DND-41 (cell line): ENCODE measurements at regions not wholly inside any gene's neighbourhood (a gene's known extent, or its start where the extent isn't known, plus 50 kb on each side); places are given as distances from the start of the nearest gene placed in this dataset.

Source experiments
- ATAC-seq: fragments of 200-7000 bp; cut with Tn5 transposase; 3 replicates; pipeline ENCODE4 v1.9.1; 2021; ENCODE audit warnings: low read depth; ENCODE audit not compliant: insufficient read depth
- DNase-seq: peaks from one replicate; pipeline ENCODE4 v3.0.0-alpha.2; 2020
- H2AFZ ChIP-seq: 2 replicates; pipeline ENCODE4 v1.6.0; 2012; ENCODE audit warnings: low read depth, low read length
- H3K27ac ChIP-seq: 2 replicates; pipeline ENCODE4 v1.5.1; 2012; ENCODE audit warnings: low read length, inconsistent platforms
- H3K27me3 ChIP-seq: fragments of 200-600 bp; sonication (generic); 2 replicates; pipeline ENCODE4 v1.6.0; 2012; ENCODE audit warnings: low read length, mild to moderate bottlenecking, inconsistent platforms; ENCODE audit not compliant: insufficient read depth, poor library complexity
- H3K36me3 ChIP-seq: 2 replicates; pipeline ENCODE4 v1.5.1; 2012; ENCODE audit warnings: low read length, inconsistent platforms; ENCODE audit not compliant: insufficient read depth
- H3K4me1 ChIP-seq: 2 replicates; pipeline ENCODE4 v1.5.1; 2012; ENCODE audit warnings: mild to moderate bottlenecking, low read length; ENCODE audit not compliant: insufficient read depth
- H3K4me2 ChIP-seq: 2 replicates; pipeline ENCODE4 v1.6.0; 2012; ENCODE audit warnings: mild to moderate bottlenecking, moderate library complexity, low read length, inconsistent platforms; ENCODE audit not compliant: insufficient read depth
- H3K4me3 ChIP-seq, 2 experiments: fragments of 200-600 bp in 1 of 2; shearing (Covaris generic) in 1 of 2; 2 replicates each; pipeline ENCODE4 v1.5.1; 2012 to 2016; ENCODE audit warnings: inconsistent platforms in 2 of 2, low read length in 2 of 2, mild to moderate bottlenecking in 2 of 2, low read depth in 1 of 2, moderate library complexity in 1 of 2
- H3K79me2 ChIP-seq: 2 replicates; pipeline ENCODE4 v1.6.0; 2012; ENCODE audit warnings: low read length, inconsistent platforms; ENCODE audit not compliant: insufficient read depth
- H3K9ac ChIP-seq: 2 replicates; pipeline ENCODE4 v1.6.0; 2012; ENCODE audit warnings: low read depth, mild to moderate bottlenecking, inconsistent platforms, low read length, moderate library complexity
- H3K9me3 ChIP-seq: 2 replicates; pipeline ENCODE4 v1.5.1; 2012; ENCODE audit warnings: low read length, moderate library complexity, mild to moderate bottlenecking, inconsistent platforms; ENCODE audit not compliant: insufficient read depth, severe bottlenecking
- H4K20me1 ChIP-seq: 2 replicates; pipeline ENCODE4 v1.6.0; 2012; ENCODE audit warnings: low read length; ENCODE audit not compliant: insufficient read depth
- EZH2 ChIP-seq: IDR thresholded peaks from 3 replicates; pipeline ENCODE4 v1.6.1; 2012; ENCODE audit warnings: borderline replicate concordance, low read depth, mild to moderate bottlenecking, moderate library complexity, low read length, inconsistent platforms; ENCODE audit not compliant: severe bottlenecking
- TF ChIP-seq, protein P1 (sequence below): IDR thresholded peaks from 2 replicates; pipeline ENCODE4 v1.5.1; 2012; ENCODE audit warnings: borderline replicate concordance, low read length, moderate library complexity, mild to moderate bottlenecking; ENCODE audit not compliant: poor library complexity, severe bottlenecking; ENCODE audit errors: extremely low read depth

DNA sequence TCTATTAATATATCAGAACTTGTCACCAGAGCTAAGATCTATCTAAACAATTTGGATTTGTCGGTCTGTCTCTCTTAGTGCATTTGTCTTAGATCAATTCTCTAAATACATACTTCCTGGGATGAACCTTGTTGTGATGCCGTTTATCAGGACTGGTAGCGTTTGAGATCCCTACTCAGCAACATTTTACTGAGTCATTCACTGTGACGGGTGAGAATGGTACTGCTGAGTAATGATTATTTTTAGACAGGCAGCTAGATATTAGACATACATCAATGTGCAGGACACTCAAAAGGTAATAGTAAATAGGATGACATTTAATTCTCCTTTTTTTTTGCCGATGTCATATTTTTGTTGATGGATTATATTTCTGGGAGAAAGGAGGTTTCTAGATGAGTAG lies 209.0 kb downstream of the CSNK1G3 start:
- DNase-seq (no peak), ATAC-seq (no peak)
- H3K4me1 ChIP-seq: no peaks in the 10 kb centered on the region
- H2AFZ ChIP-seq: no peak overlapping the region
- H3K27ac ChIP-seq: no peak overlapping the region
- H3K27me3 ChIP-seq: no peaks in the 10 kb centered on the region
- H3K9me3 ChIP-seq: no peaks in the 10 kb centered on the region
- H3K9ac ChIP-seq: no peak overlapping the region
- no peak overlapping the region for H3K4me3 ChIP-seq
- H3K4me2 ChIP-seq: no peak overlapping the region
- no peaks in the 10 kb centered on the region for H4K20me1 ChIP-seq
- TF ChIP-seq, protein P1, sequence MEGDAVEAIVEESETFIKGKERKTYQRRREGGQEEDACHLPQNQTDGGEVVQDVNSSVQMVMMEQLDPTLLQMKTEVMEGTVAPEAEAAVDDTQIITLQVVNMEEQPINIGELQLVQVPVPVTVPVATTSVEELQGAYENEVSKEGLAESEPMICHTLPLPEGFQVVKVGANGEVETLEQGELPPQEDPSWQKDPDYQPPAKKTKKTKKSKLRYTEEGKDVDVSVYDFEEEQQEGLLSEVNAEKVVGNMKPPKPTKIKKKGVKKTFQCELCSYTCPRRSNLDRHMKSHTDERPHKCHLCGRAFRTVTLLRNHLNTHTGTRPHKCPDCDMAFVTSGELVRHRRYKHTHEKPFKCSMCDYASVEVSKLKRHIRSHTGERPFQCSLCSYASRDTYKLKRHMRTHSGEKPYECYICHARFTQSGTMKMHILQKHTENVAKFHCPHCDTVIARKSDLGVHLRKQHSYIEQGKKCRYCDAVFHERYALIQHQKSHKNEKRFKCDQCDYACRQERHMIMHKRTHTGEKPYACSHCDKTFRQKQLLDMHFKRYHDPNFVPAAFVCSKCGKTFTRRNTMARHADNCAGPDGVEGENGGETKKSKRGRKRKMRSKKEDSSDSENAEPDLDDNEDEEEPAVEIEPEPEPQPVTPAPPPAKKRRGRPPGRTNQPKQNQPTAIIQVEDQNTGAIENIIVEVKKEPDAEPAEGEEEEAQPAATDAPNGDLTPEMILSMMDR: no peak
- TF ChIP-seq EZH2: no peak
- no peaks in the 10 kb centered on the region for H3K36me3 ChIP-seq
- H3K79me2 ChIP-seq: no peaks in the 10 kb centered on the region

DNA sequence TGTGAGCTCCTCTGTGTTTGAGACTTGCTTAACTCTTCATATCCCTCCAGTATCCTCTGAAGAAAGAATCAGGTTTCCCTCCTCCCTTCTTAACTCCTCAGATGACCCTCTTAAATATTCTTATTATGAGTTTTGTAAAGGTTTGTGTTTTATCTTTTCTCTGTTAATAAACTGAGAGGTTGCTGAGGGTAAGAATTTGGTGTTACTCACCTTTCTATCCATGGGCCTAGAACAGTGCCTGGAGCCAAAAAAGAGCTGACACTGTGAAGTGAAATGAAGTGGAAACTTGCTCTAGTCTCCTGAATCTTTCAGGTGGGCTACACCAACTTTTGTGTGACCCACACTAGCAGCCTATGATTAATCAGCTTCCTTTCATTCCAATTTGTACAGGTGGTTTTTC lies 208.4 kb downstream of the CSNK1G3 start:
- Histone ChIP-seq H3K27me3 (no peaks in the 10 kb centered on the region), H3K4me2 (no peak overlapping the region), H3K79me2 (no peaks in the 10 kb centered on the region), H3K4me3 (no peak overlapping the region), H3K4me1 (no peaks in the 10 kb centered on the region), H3K9me3 (no peaks in the 10 kb centered on the region), H4K20me1 (no peaks in the 10 kb centered on the region), H3K27ac (no peak overlapping the region), H2AFZ (no peak overlapping the region), H3K9ac (no peak overlapping the region), H3K36me3 (no peaks in the 10 kb centered on the region)
- ATAC-seq (no peak), DNase-seq (no peak)
- no peak for TF ChIP-seq EZH2
- TF ChIP-seq, protein P1: no peak

DNA sequence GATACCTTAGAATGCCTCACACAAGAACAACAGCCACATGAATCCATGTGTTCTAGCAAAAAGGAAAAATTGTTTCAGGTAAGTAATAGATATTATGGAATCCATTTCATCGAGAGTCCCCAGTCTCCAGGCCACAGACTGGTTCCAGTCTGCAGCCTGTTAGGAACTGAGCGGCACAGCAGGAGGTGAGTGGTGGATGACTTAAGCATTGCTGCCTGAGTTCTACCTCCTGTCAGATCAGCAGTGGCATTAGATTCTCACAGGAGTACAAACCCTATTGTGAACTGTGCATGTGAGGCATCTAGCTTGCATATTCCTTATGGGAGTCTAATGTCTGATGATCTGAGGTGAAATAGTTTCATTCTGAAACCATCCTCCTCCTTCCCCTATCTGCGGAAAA lies 207.0 kb downstream of the CSNK1G3 start:
- Histone ChIP-seq H3K27ac (no peak overlapping the region), H4K20me1 (no peaks in the 10 kb centered on the region), H3K79me2 (no peaks in the 10 kb centered on the region), H3K9ac (no peak overlapping the region), H3K9me3 (no peaks in the 10 kb centered on the region), H3K36me3 (no peaks in the 10 kb centered on the region), H2AFZ (no peak overlapping the region), H3K4me1 (no peaks in the 10 kb centered on the region), H3K4me3 (no peak overlapping the region), H3K4me2 (no peak overlapping the region), H3K27me3 (no peaks in the 10 kb centered on the region)
- ATAC-seq (no peak), DNase-seq (no peak)
- TF ChIP-seq, protein P1: no peak
- TF ChIP-seq EZH2: no peak

DNA sequence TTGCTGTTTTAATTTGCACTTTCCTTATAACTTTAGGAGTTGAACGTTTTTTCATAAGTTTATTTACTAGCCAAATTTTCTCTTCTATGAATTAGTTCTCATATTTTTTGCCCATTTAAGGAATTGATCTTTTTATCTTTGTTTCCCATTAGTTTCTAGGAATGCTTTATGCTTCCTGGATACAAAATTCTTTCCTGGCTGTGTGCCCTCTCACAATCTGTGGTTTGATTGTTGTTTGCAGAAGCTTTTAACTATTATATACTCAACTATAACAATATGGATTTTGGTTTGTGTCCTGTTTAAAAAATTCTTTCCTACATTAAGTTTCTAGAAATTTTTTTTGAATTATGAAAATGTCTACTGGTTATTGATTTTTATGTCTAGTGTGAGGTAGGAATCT lies 206.3 kb downstream of the CSNK1G3 start:
- H3K4me3 ChIP-seq: no peak overlapping the region

More for the DNA sequence above, 206.3 kb downstream of the CSNK1G3 start:
- Histone ChIP-seq H3K9me3 (no peaks in the 10 kb centered on the region), H3K27ac (no peak overlapping the region), H3K79me2 (no peaks in the 10 kb centered on the region), H3K27me3 (no peaks in the 10 kb centered on the region), H3K36me3 (no peaks in the 10 kb centered on the region), H3K4me2 (no peak overlapping the region), H3K4me1 (no peaks in the 10 kb centered on the region), H2AFZ (no peak overlapping the region), H4K20me1 (no peaks in the 10 kb centered on the region), H3K9ac (no peak overlapping the region)
- TF ChIP-seq, protein P1: no peak
- no peak for TF ChIP-seq EZH2
- no peak for ATAC-seq
- no peak for DNase-seq
